Left lung (tissue), 4 donors: ENCODE measurements at regions not wholly inside any gene's neighbourhood (a gene's known extent, or its start where the extent isn't known, plus 50 kb on each side); places are given as distances from the start of the nearest gene placed in this dataset.

Source experiments
- ATAC-seq: fragments of 200-7000 bp; cut with Tn5 transposase; one replicate; pipeline ENCODE4 v1.9.1; 2020; ENCODE audit warnings: moderate library complexity
- DNase-seq, 4 donors: peaks; one replicate each; pipeline ENCODE4 v3.0.0-alpha.2; 2013 to 2020
- H3K27ac ChIP-seq, 2 donors: fragments of 200-600 bp; sonication (generic) in 1 of 2; one replicate each; pipeline versions ENCODE4 v1.5.0 to v1.8.0; 2020 to 2021
- H3K27me3 ChIP-seq, 2 donors: fragments of 200-600 bp; sonication (generic) in 1 of 2; one replicate each; pipeline versions ENCODE4 v1.5.0 to v1.8.0; 2020 to 2021
- H3K36me3 ChIP-seq, 2 donors: fragments of 200-600 bp; sonication (generic) in 1 of 2; one replicate each; pipeline versions ENCODE4 v1.5.0 to v1.8.0; 2020 to 2021
- H3K4me1 ChIP-seq, 2 donors: fragments of 200-600 bp; one replicate each; pipeline ENCODE4 v1.8.0; 2021
- H3K4me3 ChIP-seq, 2 donors: fragments of 200-600 bp; sonication (generic) in 1 of 2; one replicate each; pipeline versions ENCODE4 v1.5.0 to v1.8.0; 2020 to 2021; ENCODE audit warnings: mild to moderate bottlenecking in 1 of 2
- H3K9me3 ChIP-seq, 2 donors: fragments of 200-600 bp; sonication (generic) in 1 of 2; one replicate each; pipeline versions ENCODE4 v1.5.0 to v1.8.0; 2020 to 2021
- intact Hi-C, 2 donors: fragments of 100-400 bp; cut with DNase I; formaldehyde crosslinking; loops; one replicate each; pipeline versions ENCODE4 v1.11.2 to v1.14.2; 2022
- TF ChIP-seq, protein P1 (sequence below), 2 donors: fragments of 200-600 bp; sonication (generic) in 1 of 2; IDR thresholded peaks; one replicate each; pipeline versions ENCODE4 v1.5.0 to v1.8.0; 2021; ENCODE audit warnings: antibody characterized with exemption in 2 of 2
- donor health status: DM: no; HTN: yes; CAD: no.
- donor health status: DM: no; HTN: no; CAD: no.

DNA sequence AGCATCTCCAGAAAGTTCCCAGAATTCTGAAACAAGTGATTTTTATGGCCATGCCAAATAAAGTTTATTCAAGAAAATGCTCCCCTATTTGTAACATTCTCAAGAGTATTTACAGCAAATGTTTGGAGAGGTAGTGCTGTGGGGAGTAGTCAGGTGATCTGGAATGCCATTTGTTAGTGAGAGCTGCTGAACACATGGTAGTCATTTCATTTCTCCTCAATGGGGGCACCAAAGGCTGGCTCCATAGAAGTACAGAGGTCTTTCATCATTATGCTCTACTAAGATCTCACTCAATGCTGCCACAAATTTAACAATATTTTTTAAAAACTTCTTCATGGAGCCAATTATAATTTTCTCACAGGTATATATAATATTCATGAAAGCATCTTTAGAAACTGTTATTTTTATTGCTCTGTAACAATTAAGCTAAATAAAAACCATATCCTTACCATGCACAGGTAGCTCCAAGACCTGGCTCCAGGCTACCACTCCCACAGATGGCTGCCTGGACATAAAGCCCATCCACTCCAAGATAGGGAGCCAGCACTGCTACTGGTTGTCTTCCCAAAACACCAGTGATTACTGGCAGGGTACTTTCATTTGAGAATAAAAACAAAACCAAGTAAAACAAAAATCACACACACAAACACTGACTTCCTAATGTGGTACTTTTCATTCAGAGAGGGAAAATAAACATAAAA is 200.8 kb downstream of the PLK2 start:
- Histone ChIP-seq H3K27me3 (no peaks in the 10 kb centered on the region), H3K27ac (no peak overlapping the region), H3K9me3 (no peaks in the 10 kb centered on the region), H3K36me3 (no peaks in the 10 kb centered on the region), H3K4me3 (no peak overlapping the region), H3K4me1 (no peaks in the 10 kb centered on the region)
- intact Hi-C loops: no loop called here
- ATAC-seq (no peak), DNase-seq (no peak)
- TF ChIP-seq, protein P1, sequence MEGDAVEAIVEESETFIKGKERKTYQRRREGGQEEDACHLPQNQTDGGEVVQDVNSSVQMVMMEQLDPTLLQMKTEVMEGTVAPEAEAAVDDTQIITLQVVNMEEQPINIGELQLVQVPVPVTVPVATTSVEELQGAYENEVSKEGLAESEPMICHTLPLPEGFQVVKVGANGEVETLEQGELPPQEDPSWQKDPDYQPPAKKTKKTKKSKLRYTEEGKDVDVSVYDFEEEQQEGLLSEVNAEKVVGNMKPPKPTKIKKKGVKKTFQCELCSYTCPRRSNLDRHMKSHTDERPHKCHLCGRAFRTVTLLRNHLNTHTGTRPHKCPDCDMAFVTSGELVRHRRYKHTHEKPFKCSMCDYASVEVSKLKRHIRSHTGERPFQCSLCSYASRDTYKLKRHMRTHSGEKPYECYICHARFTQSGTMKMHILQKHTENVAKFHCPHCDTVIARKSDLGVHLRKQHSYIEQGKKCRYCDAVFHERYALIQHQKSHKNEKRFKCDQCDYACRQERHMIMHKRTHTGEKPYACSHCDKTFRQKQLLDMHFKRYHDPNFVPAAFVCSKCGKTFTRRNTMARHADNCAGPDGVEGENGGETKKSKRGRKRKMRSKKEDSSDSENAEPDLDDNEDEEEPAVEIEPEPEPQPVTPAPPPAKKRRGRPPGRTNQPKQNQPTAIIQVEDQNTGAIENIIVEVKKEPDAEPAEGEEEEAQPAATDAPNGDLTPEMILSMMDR (IDR thresholded peaks at IDR 0.05): no peak

DNA sequence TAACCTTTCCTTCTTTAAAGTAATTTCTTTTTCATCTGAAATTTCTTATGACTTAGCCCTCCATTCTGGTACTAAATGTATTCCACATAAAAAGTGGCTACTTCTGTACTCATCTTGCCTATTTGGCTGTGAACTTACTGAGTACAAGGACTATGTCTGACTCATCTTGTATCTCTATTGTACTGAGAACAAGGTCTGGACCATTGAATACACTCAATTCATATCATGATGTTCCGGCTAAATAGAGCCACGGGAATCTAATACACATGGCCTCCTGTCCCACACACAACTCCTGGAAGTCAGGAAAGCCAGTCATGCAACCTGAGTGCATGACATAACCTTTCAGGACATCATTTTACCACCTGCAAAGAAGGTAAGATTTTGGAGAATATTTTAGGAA is 203.9 kb downstream of the PLK2 start:
- Histone ChIP-seq H3K9me3 (no peaks in the 10 kb centered on the region), H3K27me3 (no peaks in the 10 kb centered on the region), H3K4me3 (no peak overlapping the region), H3K27ac (no peak overlapping the region), H3K4me1 (no peaks in the 10 kb centered on the region), H3K36me3 (no peaks in the 10 kb centered on the region)
- DNase-seq (no peak), ATAC-seq (no peak)
- TF ChIP-seq, protein P1 (IDR thresholded peaks at IDR 0.05): no peak
- intact Hi-C loops: no loop called here

DNA sequence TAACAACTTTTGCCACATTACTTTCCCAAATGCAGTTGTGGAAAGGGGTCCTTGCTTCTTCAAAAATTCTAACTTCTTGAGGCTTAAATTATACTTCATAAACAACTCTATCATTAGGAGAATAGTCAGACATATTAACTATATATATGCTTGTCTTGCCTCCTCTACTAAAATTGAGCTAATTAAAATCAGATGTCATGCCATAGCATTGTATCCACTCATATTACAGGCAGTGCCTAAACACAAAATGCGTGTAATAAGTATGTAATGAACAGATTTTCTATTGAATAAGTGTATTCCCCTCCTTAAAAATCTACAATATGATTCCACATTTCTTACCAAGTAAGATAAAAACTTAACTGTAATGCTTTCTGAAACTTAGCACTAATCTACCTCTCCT is 204.5 kb downstream of the PLK2 start:
- TF ChIP-seq, protein P1 (IDR thresholded peaks at IDR 0.05): no peak
- Histone ChIP-seq H3K4me1 (no peaks in the 10 kb centered on the region), H3K27ac (no peak overlapping the region), H3K27me3 (no peaks in the 10 kb centered on the region), H3K9me3 (no peaks in the 10 kb centered on the region), H3K36me3 (no peaks in the 10 kb centered on the region), H3K4me3 (no peak overlapping the region)
- ATAC-seq (no peak), DNase-seq (no peak)
- intact Hi-C loops: no loop called here

DNA sequence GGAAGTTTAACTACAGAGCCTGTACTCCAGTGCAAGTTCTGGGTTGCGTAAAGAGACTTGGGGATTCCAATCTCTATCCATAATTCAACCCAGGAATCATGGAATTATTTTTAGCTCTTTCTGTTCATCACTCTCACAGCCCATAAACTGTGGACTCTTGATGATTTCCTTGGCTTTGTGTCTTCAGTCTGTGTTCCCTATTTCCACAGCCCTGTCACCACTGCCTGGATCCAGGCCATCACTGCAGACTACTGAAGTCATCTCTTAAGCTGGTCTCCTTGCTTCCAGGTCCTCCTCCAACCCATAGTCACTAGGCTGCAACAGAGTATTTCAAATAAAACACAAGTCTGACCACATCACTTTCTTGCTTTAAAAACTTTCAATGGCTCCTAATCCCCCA is 211.7 kb downstream of the PLK2 start:
- Histone ChIP-seq H3K4me3 (no peak overlapping the region), H3K36me3 (no peaks in the 10 kb centered on the region), H3K27me3 (no peaks in the 10 kb centered on the region), H3K4me1 (peaks cover 0 to 13% of the 10 kb centered on the region in 2 donors), H3K27ac (no peak overlapping the region), H3K9me3 (no peaks in the 10 kb centered on the region)
- no peak for ATAC-seq
- DNase-seq: no peak
- TF ChIP-seq, protein P1 (IDR thresholded peaks at IDR 0.05): no peak
- intact Hi-C loops: no loop called here

DNA sequence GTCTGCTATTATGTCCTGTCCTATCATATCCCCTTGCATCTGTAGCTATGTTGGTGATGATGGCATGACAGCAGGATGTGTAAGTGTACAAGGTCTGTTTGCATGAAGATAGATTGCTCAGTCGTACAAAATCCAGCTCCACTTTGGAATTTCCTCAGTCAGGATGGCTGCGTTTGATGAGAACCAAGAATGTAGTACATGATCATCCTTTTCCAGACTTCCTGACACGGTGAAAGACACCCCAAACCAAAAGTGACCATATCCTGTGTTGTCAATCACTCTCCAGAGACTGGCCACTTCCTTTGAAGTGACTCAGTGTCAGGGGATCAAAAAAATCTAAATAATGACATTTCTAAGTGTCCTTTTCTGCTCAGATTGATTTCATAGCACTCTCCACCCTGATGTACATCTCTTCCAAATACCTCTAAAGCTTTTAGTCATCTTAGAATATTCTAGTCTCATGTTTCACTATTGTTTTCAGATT is 213.4 kb downstream of the PLK2 start:
- Histone ChIP-seq H3K27me3 (no peaks in the 10 kb centered on the region), H3K9me3 (no peaks in the 10 kb centered on the region), H3K27ac (peak overlapping the region in 1 of 2 donors; percentile 6), H3K4me1 (peaks cover 0 to 13% of the 10 kb centered on the region in 2 donors), H3K4me3 (no peak overlapping the region), H3K36me3 (no peaks in the 10 kb centered on the region)
- DNase-seq: no peak
- intact Hi-C loops: no loop called here
- no peak for ATAC-seq
- TF ChIP-seq, protein P1 (IDR thresholded peaks at IDR 0.05): no peak
